Loucy (cell line): ENCODE measurements at regions not wholly inside any gene's neighbourhood (a gene's known extent, or its start where the extent isn't known, plus 50 kb on each side); places are given as distances from the start of the nearest gene placed in this dataset.
"Not testable (repeated sequence)": the region's sequence is repeated elsewhere in the genome, so short reads cannot be mapped to it uniquely, and the experiment has no call there.

ENCODE experiments used
- H2AFZ ChIP-seq: fragments of 200-600 bp; sonication (generic); 2 replicates; pipeline ENCODE4 v1.6.0; 2016; ENCODE audit warnings: antibody characterized with exemption, mild to moderate bottlenecking, low read length, moderate library complexity
- H3F3A ChIP-seq: fragments of 200-600 bp; 2 replicates; pipeline ENCODE4 v1.6.0; 2016; ENCODE audit warnings: antibody characterized with exemption, low read depth, mild to moderate bottlenecking
- H3K27me3 ChIP-seq: fragments of 200-600 bp; sonication (generic); 2 replicates; pipeline ENCODE4 v1.6.1; 2014; ENCODE audit warnings: low read length, mild to moderate bottlenecking; ENCODE audit not compliant: insufficient read depth, poor library complexity, severe bottlenecking
- H3K36me3 ChIP-seq: fragments of 200-600 bp; sonication (generic); 2 replicates; pipeline ENCODE4 v1.6.1; 2016; ENCODE audit warnings: low read length; ENCODE audit not compliant: insufficient read depth
- H3K4me1 ChIP-seq: fragments of 200-600 bp; sonication (generic); 2 replicates; pipeline ENCODE4 v1.5.1; 2014; ENCODE audit warnings: low read length, mild to moderate bottlenecking; ENCODE audit not compliant: insufficient read depth, poor library complexity, severe bottlenecking
- H3K4me2 ChIP-seq: fragments of 200-600 bp; sonication (generic); 2 replicates; pipeline ENCODE4 v1.6.0; 2014; ENCODE audit warnings: antibody characterized with exemption, low read length, low read depth, mild to moderate bottlenecking; ENCODE audit not compliant: poor library complexity, severe bottlenecking
- H3K4me3 ChIP-seq: fragments of 200-600 bp; sonication (generic); 2 replicates; pipeline ENCODE4 v1.5.1; 2014; ENCODE audit warnings: low read length, mild to moderate bottlenecking, mixed read lengths; ENCODE audit not compliant: poor library complexity, severe bottlenecking
- H3K79me2 ChIP-seq: fragments of 200-600 bp; sonication (generic); 2 replicates; pipeline ENCODE4 v1.6.1; 2014; ENCODE audit warnings: low read length; ENCODE audit not compliant: insufficient read depth
- H3K9ac ChIP-seq: fragments of 200-600 bp; sonication (generic); 2 replicates; pipeline ENCODE4 v1.6.0; 2014; ENCODE audit warnings: mild to moderate bottlenecking, low read depth, low read length, moderate library complexity; ENCODE audit not compliant: poor library complexity, severe bottlenecking
- H3K9me2 ChIP-seq: fragments of 200-600 bp; sonication (generic); replicated peaks from 2 replicates; pipeline ENCODE4 v1.6.1; 2016; ENCODE audit warnings: low read depth, low read length, mixed read lengths
- H3K9me3 ChIP-seq: fragments of 200-600 bp; sonication (generic); 2 replicates; pipeline ENCODE4 v1.6.1; 2014; ENCODE audit warnings: mild to moderate bottlenecking, antibody characterized with exemption, low read length, low read depth; ENCODE audit not compliant: insufficient read depth
- H4K20me1 ChIP-seq: fragments of 200-600 bp; sonication (generic); 2 replicates; pipeline ENCODE4 v1.6.0; 2014; ENCODE audit warnings: antibody characterized with exemption, low read length, mild to moderate bottlenecking; ENCODE audit not compliant: insufficient read depth, poor library complexity, severe bottlenecking
- CTCF ChIP-seq: fragments of 200-600 bp; sonication (generic); conservative IDR thresholded peaks from 2 replicates; pipeline ENCODE4 v1.5.1; 2014; ENCODE audit warnings: mild to moderate bottlenecking, antibody characterized with exemption, low read length
- EZH2phosphoT487 ChIP-seq: fragments of 200-600 bp; IDR thresholded peaks from 2 replicates; pipeline ENCODE4 v1.6.1; 2018; ENCODE audit warnings: antibody characterized with exemption, mild to moderate bottlenecking, moderate library complexity, borderline replicate concordance

- Histone ChIP-seq H3K4me3 (no peak overlapping the region), H3K4me2 (no peak overlapping the region), H3K9me3 (no peaks in the 10 kb centered on the region), H3K4me1 (no peaks in the 10 kb centered on the region), H3K27me3 (no peaks in the 10 kb centered on the region), H3K36me3 (no peaks in the 10 kb centered on the region), H3K9ac (no peak overlapping the region), H4K20me1 (no peaks in the 10 kb centered on the region), H3K79me2 (no peaks in the 10 kb centered on the region), H3F3A (no peaks in the 10 kb centered on the region), H2AFZ (no peak overlapping the region), H3K9me2 (no peaks in the 10 kb centered on the region)
- TF ChIP-seq EZH2phosphoT487 (no peak), CTCF (no peak)
Observed at GRCh38 chr14:84929834-84930233, 600.1 kb upstream of the FLRT2 start.

- Histone ChIP-seq H3K4me2 (no peak overlapping the region), H3F3A (no peaks in the 10 kb centered on the region), H3K9me3 (no peaks in the 10 kb centered on the region), H3K79me2 (no peaks in the 10 kb centered on the region), H3K27me3 (no peaks in the 10 kb centered on the region), H4K20me1 (no peaks in the 10 kb centered on the region), H2AFZ (no peak overlapping the region), H3K9me2 (no peaks in the 10 kb centered on the region), H3K4me1 (no peaks in the 10 kb centered on the region), H3K9ac (no peak overlapping the region), H3K4me3 (no peak overlapping the region), H3K36me3 (no peaks in the 10 kb centered on the region)
- no peak for TF ChIP-seq CTCF
- no peak for TF ChIP-seq EZH2phosphoT487
Observed at GRCh38 chr14:84937016-84937415, 592.9 kb upstream of the FLRT2 start.

- TF ChIP-seq EZH2phosphoT487 (no peak), CTCF (no peak)
- Histone ChIP-seq H3K9me3 (no peaks in the 10 kb centered on the region), H3K9me2 (no peaks in the 10 kb centered on the region), H3K27me3 (no peaks in the 10 kb centered on the region), H4K20me1 (no peaks in the 10 kb centered on the region), H3K4me3 (no peak overlapping the region), H3K79me2 (no peaks in the 10 kb centered on the region), H2AFZ (no peak overlapping the region), H3K4me2 (no peak overlapping the region), H3K4me1 (no peaks in the 10 kb centered on the region), H3K36me3 (no peaks in the 10 kb centered on the region), H3F3A (no peaks in the 10 kb centered on the region), H3K9ac (no peak overlapping the region)
Observed at GRCh38 chr14:84937449-84937848, 592.5 kb upstream of the FLRT2 start.

- H3K9me3 ChIP-seq, H3K9me2 ChIP-seq, H3K36me3 ChIP-seq, H3K27me3 ChIP-seq, H4K20me1 ChIP-seq, H3K4me2 ChIP-seq, H3K4me1 ChIP-seq, H3K9ac ChIP-seq, H3K4me3 ChIP-seq, H2AFZ ChIP-seq, H3K79me2 ChIP-seq, H3F3A ChIP-seq: not testable (repeated sequence)
Observed at GRCh38 chr14:84944901-84945300, 585.0 kb upstream of the FLRT2 start.
